Gastroesophageal sphincter (tissue), 4 donors: ENCODE measurements at regions not wholly inside any gene's neighbourhood (a gene's known extent, or its start where the extent isn't known, plus 50 kb on each side); places are given as distances from the start of the nearest gene placed in this dataset.
A peak's percentile ranks its signal among the peaks of the same experiment; 100 is the strongest.

Source experiments
- ATAC-seq: fragments of 150-250 bp; one replicate; pipeline ENCODE4 v1.9.1; 2016; ENCODE audit warnings: mild to moderate bottlenecking, moderate library complexity
- H3K27ac ChIP-seq, 4 donors: fragments of 200-600 bp; sonication (generic) in 3 of 4; 1 replicate in 3 of 4; 2 replicates in 1 of 4; pipeline ENCODE4 v1.5.1; 2016 to 2019
- H3K27me3 ChIP-seq: fragments of 200-600 bp; sonication (generic); one replicate; pipeline ENCODE4 v1.5.1; 2019
- H3K36me3 ChIP-seq, 2 donors: fragments of 200-600 bp; sonication (generic); one replicate each; pipeline ENCODE4 v1.5.1; 2019; ENCODE audit warnings: control low read depth in 1 of 2
- H3K4me1 ChIP-seq, 3 donors: fragments of 200-600 bp; sonication (generic); 1 replicate in 2 of 3; 2 replicates in 1 of 3; pipeline ENCODE4 v1.5.1; 2016 to 2019; ENCODE audit warnings: control low read depth in 2 of 3
- H3K4me3 ChIP-seq, 2 donors: fragments of 200-600 bp; sonication (generic); one replicate each; pipeline ENCODE4 v1.5.1; 2019; ENCODE audit warnings: mild to moderate bottlenecking in 1 of 2, moderate library complexity in 1 of 2
- H3K9me3 ChIP-seq, 3 donors: fragments of 200-600 bp; sonication (generic); one replicate each; pipeline ENCODE4 v1.5.1; 2017 to 2019; ENCODE audit warnings: control low read depth in 2 of 3
- CTCF ChIP-seq, 4 experiments: fragments of 200-600 bp in 2 of 4; fragments of 450-650 bp in 2 of 4; sonication (generic) in 1 of 4; IDR thresholded peaks; one replicate each; pipeline ENCODE4 v1.5.1; 2017 to 2019; ENCODE audit warnings: antibody characterized with exemption in 4 of 4, mild to moderate bottlenecking in 2 of 4, moderate library complexity in 2 of 4
- EP300 ChIP-seq: sonication (generic); formaldehyde crosslinking; IDR thresholded peaks from one replicate; pipeline ENCODE4 v1.6.1; 2017; ENCODE audit warnings: antibody characterized with exemption, mild to moderate bottlenecking
- POLR2A ChIP-seq, 2 donors: fragments of 450-650 bp; IDR thresholded peaks; one replicate each; pipeline ENCODE4 v1.6.1; 2017; ENCODE audit warnings: antibody characterized with exemption in 2 of 2, mild to moderate bottlenecking in 2 of 2, moderate library complexity in 1 of 2
- POLR2AphosphoS5 ChIP-seq: sonication (generic); formaldehyde crosslinking; IDR thresholded peaks from one replicate; pipeline ENCODE4 v1.6.1; 2017; ENCODE audit warnings: antibody characterized with exemption
- WGBS, 2 donors: methylation state at CpG; one replicate each; pipeline ENCODE4 v1.1.5; 2018; ENCODE audit warnings: low coverage in 1 of 2; 5-methylcytosine and 5-hydroxymethylcytosine counted together

- no peak overlapping the region for H3K4me3 ChIP-seq
- no peak for ATAC-seq
- TF ChIP-seq POLR2AphosphoS5, result no peak
- no peak for TF ChIP-seq EP300
- no peak for TF ChIP-seq POLR2A (IDR thresholded peaks at IDR 0.05)
- TF ChIP-seq CTCF (IDR thresholded peaks at IDR 0.05), result no peak
- no peaks in the 10 kb centered on the region for H3K27me3 ChIP-seq
- 85 to 92% methylated on average over 2 of the region's 3 CpGs for WGBS, 2 donors
- no peak overlapping the region for H3K27ac ChIP-seq
- no peaks in the 10 kb centered on the region for H3K36me3 ChIP-seq
- peaks cover 5 to 13% (median 6%) of the 10 kb centered on the region in 3 donors for H3K4me1 ChIP-seq
- no peaks in the 10 kb centered on the region for H3K9me3 ChIP-seq
Observed at GRCh38 chr10:88163572-88163971, 300.1 kb downstream of the PTEN start.

- Histone ChIP-seq H3K4me1 (peaks cover 0 to 6% (median 0%) of the 10 kb centered on the region in 3 donors), H3K36me3 (no peaks in the 10 kb centered on the region), H3K27ac (peak overlapping the region in 3 of 4 donors; percentile 14 to 39 (median 20)), H3K27me3 (no peaks in the 10 kb centered on the region), H3K9me3 (no peaks in the 10 kb centered on the region), H3K4me3 (no peak overlapping the region)
- TF ChIP-seq POLR2A (IDR thresholded peaks at IDR 0.05) (no peak), EP300 (no peak), POLR2AphosphoS5 (no peak)
- no peak for ATAC-seq
- WGBS, 2 donors, result 100% methylated on average over 1 of the region's 1 CpG; no CpG with 5 or more reads in 1 of the 2 donors
Observed at GRCh38 chr10:88164471-88164870, 301.0 kb downstream of the PTEN start.

GRCh38 chr10:88165849-88166271 is 302.4 kb downstream of the PTEN start:
- no peak for ATAC-seq
- Histone ChIP-seq H3K36me3 (no peaks in the 10 kb centered on the region), H3K4me1 (peaks cover 0 to 6% (median 0%) of the 10 kb centered on the region in 3 donors), H3K9me3 (no peaks in the 10 kb centered on the region), H3K27me3 (no peaks in the 10 kb centered on the region), H3K4me3 (no peak overlapping the region), H3K27ac (peak overlapping the region in 2 of 4 donors; percentile 1 to 15)
- TF ChIP-seq POLR2A (IDR thresholded peaks at IDR 0.05) (no peak), POLR2AphosphoS5 (no peak), EP300 (no peak), CTCF (IDR thresholded peaks at IDR 0.05) (no peak)
- 69 to 86% methylated on average over 6 to 7 of the region's 7 CpGs for WGBS, 2 donors

GRCh38 chr10:88168171-88169036 is 305.0 kb downstream of the PTEN start:
- no peak for ATAC-seq
- Histone ChIP-seq H3K27ac (no peak overlapping the region), H3K4me3 (no peak overlapping the region), H3K36me3 (no peaks in the 10 kb centered on the region), H3K4me1 (peaks cover 0 to 6% (median 0%) of the 10 kb centered on the region in 3 donors), H3K27me3 (no peaks in the 10 kb centered on the region), H3K9me3 (no peaks in the 10 kb centered on the region)
- TF ChIP-seq EP300, result no peak
- TF ChIP-seq POLR2A (IDR thresholded peaks at IDR 0.05), result no peak
- TF ChIP-seq POLR2AphosphoS5, result no peak
- no peak for TF ChIP-seq CTCF (IDR thresholded peaks at IDR 0.05)
- WGBS, 2 donors, result 94 to 97% methylated on average over 3 of the region's 3 CpGs

GRCh38 chr10:88169037-88169319 is 305.6 kb downstream of the PTEN start:
- no peak overlapping the region for H3K27ac ChIP-seq

More at GRCh38 chr10:88169037-88169319, 305.6 kb downstream of the PTEN start:
- Histone ChIP-seq H3K9me3 (no peaks in the 10 kb centered on the region), H3K4me3 (no peak overlapping the region), H3K4me1 (peaks cover 0 to 6% (median 0%) of the 10 kb centered on the region in 3 donors), H3K36me3 (no peaks in the 10 kb centered on the region), H3K27me3 (no peaks in the 10 kb centered on the region)
- ATAC-seq, result no peak
- TF ChIP-seq EP300, result no peak
- no peak for TF ChIP-seq POLR2AphosphoS5
- no peak for TF ChIP-seq POLR2A (IDR thresholded peaks at IDR 0.05)
- TF ChIP-seq CTCF (IDR thresholded peaks at IDR 0.05), result no peak
